Left lobe of liver (tissue), 2 donors: ENCODE measurements at regions not wholly inside any gene's neighbourhood (a gene's known extent, or its start where the extent isn't known, plus 50 kb on each side); places are given as distances from the start of the nearest gene placed in this dataset.

Source experiments
- ATAC-seq: fragments of 200-7000 bp; cut with Tn5 transposase; one replicate; pipeline ENCODE4 v1.9.1; 2020; ENCODE audit warnings: mild to moderate bottlenecking, moderate library complexity
- DNase-seq: peaks from one replicate; pipeline ENCODE4 v3.0.0-alpha.2; 2020; ENCODE audit warnings: low spot score
- donor health status: DM: no; HTN: no; CAD: no; lungs with moderate emphysema.
- donor health status: DM: no; HTN: yes; CAD: no.

- DNase-seq (no peak), ATAC-seq (no peak)
Observed at GRCh38 chr7:40979296-40979695, 723.6 kb downstream of the INHBA start.

- ATAC-seq, result peak; percentile 71
Observed at GRCh38 chr7:40978047-40978446, 724.8 kb downstream of the INHBA start.

GRCh38 chr7:40977533-40977932 is 725.4 kb downstream of the INHBA start:
- DNase-seq, result no peak
- ATAC-seq, result no peak

More at GRCh38 chr7:40978047-40978446, 724.8 kb downstream of the INHBA start:
- no peak for DNase-seq

- ATAC-seq, result no peak
Observed at GRCh38 chr7:40972426-40972825, 730.5 kb downstream of the INHBA start.

GRCh38 chr7:40969641-40970040 is 733.2 kb downstream of the INHBA start:
- no peak for ATAC-seq

More at GRCh38 chr7:40972426-40972825, 730.5 kb downstream of the INHBA start:
- no peak for DNase-seq

GRCh38 chr7:40966693-40967092 is 736.2 kb downstream of the INHBA start:
- ATAC-seq (no peak), DNase-seq (no peak)

More at GRCh38 chr7:40969641-40970040, 733.2 kb downstream of the INHBA start:
- DNase-seq, result no peak

GRCh38 chr7:40965774-40966173 is 737.1 kb downstream of the INHBA start:
- no peak for DNase-seq
- ATAC-seq, result no peak

GRCh38 chr7:40965016-40965415 is 737.9 kb downstream of the INHBA start:
- no peak for ATAC-seq
- DNase-seq, result no peak

- no peak for DNase-seq
- no peak for ATAC-seq
Observed at GRCh38 chr7:40964610-40965009, 738.3 kb downstream of the INHBA start.

GRCh38 chr7:40959955-40960354 is 742.9 kb downstream of the INHBA start:
- ATAC-seq (peak; percentile 96), DNase-seq (peak; percentile 62)

- no peak for ATAC-seq
- no peak for DNase-seq
Observed at GRCh38 chr7:40948239-40948638, 754.7 kb downstream of the INHBA start.

- ATAC-seq (no peak), DNase-seq (no peak)
Observed at GRCh38 chr7:40947566-40947965, 755.3 kb downstream of the INHBA start.

- no peak for ATAC-seq
- no peak for DNase-seq
Observed at GRCh38 chr7:40946549-40946948, 756.3 kb downstream of the INHBA start.

GRCh38 chr7:40945788-40946187 is 757.1 kb downstream of the INHBA start:
- no peak for DNase-seq
- no peak for ATAC-seq

- no peak for ATAC-seq
- DNase-seq, result no peak
Observed at GRCh38 chr7:40944981-40945585, 757.8 kb downstream of the INHBA start.

GRCh38 chr7:40937879-40938278 is 765.0 kb downstream of the INHBA start:
- no peak for DNase-seq
- no peak for ATAC-seq

- DNase-seq, result no peak
- no peak for ATAC-seq
Observed at GRCh38 chr7:40935435-40935834, 767.5 kb downstream of the INHBA start.

GRCh38 chr7:40923626-40924025 is 779.3 kb downstream of the INHBA start:
- DNase-seq (no peak), ATAC-seq (no peak)

- DNase-seq (no peak), ATAC-seq (no peak)
Observed at GRCh38 chr7:40922316-40922670, 780.6 kb downstream of the INHBA start.

- DNase-seq (no peak), ATAC-seq (no peak)
Observed at GRCh38 chr7:40921589-40922315, 781.1 kb downstream of the INHBA start.

- ATAC-seq (no peak), DNase-seq (no peak)
Observed at GRCh38 chr7:40918701-40919271, 784.0 kb downstream of the SUGCT start.

- DNase-seq (no peak), ATAC-seq (no peak)
Observed at GRCh38 chr7:40916813-40917212, 782.0 kb downstream of the SUGCT start.
